NCI-H510A treated with DMSO at 0.1 percent for 48 hours (cell line): ENCODE measurements at regions not wholly inside any gene's neighbourhood (a gene's known extent, or its start where the extent isn't known, plus 50 kb on each side); places are given as distances from the start of the nearest gene placed in this dataset.
A peak's percentile ranks its signal among the peaks of the same experiment; 100 is the strongest.
"Not testable (repeated sequence)": the region's sequence is repeated elsewhere in the genome, so short reads cannot be mapped to it uniquely, and the experiment has no call there.

Experiments
- DNase-seq: peaks from one replicate; lab custom pipeline; 2025; lab: John Stamatoyannopoulos, UW

- DNase-seq: no peak
Observed at GRCh38 chr3:124364317-124365020, 365.8 kb upstream of the UMPS start.

- not testable (repeated sequence) for DNase-seq
Observed at GRCh38 chr3:124366655-124367054, 363.6 kb upstream of the UMPS start.

DNA sequence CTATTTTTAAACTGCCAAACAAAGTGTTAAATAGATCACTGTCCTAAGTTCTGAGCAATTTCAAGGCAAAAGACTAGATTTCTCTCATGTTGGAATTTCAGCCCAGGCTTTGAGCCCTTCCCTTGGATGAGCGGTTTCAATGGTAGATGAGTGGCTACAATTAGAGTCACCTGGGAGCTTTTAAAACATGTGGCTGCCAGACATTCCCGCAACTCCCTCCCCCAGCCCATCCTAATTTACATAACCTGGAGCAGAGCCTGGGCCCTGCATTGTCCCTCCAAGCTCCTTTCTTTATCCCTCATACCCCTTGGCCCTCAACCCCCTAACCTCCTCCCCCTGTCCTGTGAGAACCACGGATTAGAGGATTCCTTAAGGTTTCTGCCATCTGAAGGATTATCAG is 357.5 kb upstream of the UMPS start:
- DNase-seq: no peak

GRCh38 chr3:124373524-124373923 is 356.7 kb upstream of the UMPS start:
- no peak for DNase-seq

- no peak for DNase-seq
Observed at GRCh38 chr3:124374583-124374982, 355.7 kb upstream of the UMPS start.

GRCh38 chr3:124381575-124382333 is 348.5 kb upstream of the UMPS start:
- no peak for DNase-seq

DNA sequence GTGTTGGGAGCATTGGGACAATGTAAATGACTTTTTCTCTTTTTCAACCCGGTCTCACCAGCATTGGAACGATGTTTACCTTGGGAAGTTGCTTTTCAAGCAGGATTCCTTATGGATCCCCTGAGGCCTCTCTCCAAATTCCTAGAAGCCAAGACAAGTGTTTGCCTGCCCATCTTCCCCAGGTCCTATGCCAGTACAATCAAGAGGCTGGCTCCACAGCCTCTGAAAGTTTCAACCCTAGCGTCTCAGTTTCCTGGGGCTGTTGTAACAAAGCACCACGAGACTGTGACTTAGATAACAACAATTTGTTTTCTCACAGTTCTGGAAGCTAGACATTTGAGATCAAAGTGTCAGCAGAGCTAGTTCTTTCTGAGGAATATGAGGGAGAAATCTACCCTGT is 347.2 kb upstream of the UMPS start:
- DNase-seq: no peak

- DNase-seq: no peak
Observed at GRCh38 chr3:124383846-124384466, 346.3 kb upstream of the UMPS start.

- no peak for DNase-seq
Observed at GRCh38 chr3:124384527-124384926, 345.7 kb upstream of the UMPS start.

- no peak for DNase-seq
Observed at GRCh38 chr3:124385996-124386395, 344.3 kb upstream of the UMPS start.

DNA sequence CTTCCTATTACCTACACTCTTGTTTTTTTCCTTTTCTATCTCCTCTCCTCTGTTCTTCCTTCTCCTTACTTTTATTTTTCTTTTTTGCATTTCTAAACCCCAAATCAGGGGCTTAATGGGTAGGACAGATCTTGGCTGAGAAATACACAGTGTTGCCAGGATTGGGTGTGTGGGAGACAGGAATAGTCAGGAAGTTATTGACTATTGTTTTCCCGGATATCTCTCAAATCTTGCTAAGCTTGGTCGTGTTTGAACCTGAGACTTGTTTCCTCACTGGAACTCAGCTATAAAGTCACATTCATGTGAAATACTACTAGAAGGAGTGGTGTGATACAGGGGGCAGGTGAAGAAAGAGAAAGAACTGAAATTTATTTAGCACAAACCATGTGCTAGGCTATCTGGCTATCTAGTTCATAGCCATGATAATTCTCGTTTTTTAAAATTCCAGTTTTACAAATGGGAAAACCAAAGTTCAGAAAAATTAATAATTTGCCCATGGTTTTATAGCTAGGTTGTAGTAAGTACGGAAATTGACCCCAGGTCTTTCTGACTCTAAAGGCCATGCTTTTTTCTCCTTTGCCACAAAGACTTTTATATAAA is 343.2 kb upstream of the UMPS start:
- DNase-seq: no peak

- DNase-seq: no peak
Observed at GRCh38 chr3:124391774-124392173, 338.5 kb upstream of the UMPS start.

DNA sequence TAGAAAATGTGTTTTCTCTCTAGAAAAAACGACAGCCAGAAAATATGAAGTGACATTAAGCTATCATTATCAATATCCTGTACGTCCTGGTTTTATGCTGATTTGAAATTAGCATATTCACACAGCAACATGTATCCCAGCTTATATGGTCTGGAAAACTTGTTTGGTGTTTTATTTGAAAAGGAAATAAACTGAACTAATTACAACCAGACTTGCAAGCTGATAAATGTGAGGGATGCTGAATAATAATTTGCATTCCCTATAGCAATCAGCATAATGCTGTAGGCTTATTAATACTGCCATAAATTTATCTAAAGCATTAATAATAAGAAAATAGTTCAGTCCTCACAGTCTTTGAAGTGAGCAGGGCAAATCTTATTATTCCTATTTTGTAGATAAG is 336.9 kb upstream of the UMPS start:
- DNase-seq: no peak

GRCh38 chr3:124395162-124395561 is 335.1 kb upstream of the UMPS start:
- DNase-seq: no peak

DNA sequence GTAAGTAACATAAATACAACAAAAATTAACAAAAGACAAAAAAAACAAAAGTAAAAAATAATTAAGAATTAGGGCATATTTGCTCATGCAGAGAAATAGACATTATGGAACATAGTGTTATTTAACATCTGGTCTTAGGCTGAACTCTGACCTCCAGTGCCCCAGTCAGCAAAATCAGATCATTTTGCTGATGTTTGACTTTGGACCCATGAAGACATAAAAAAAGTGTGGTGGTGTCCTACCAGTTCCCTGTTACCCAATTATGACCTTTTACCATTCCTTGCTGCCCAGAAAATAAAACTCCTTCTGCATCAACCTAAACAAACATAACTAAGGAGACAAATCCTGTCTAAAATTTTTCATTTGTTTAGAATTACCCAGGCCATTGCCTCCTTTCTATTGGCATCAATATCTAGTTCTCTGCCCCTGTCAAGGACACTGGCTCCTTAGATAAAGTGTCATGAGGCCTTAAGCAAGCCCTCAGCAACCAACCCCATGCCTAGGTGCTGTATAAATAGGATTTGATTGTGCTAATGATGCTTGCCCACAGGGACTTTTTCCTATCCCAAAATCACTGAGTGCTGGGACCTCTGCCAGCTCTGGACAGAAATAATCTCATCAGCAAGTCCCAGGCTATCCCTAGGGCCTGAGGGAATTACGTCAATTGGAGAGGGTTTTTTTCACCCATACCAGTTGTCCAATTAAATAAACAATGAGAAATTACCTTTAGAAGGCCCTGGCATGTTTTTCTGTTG is 334.5 kb upstream of the UMPS start:
- no peak for DNase-seq

DNA sequence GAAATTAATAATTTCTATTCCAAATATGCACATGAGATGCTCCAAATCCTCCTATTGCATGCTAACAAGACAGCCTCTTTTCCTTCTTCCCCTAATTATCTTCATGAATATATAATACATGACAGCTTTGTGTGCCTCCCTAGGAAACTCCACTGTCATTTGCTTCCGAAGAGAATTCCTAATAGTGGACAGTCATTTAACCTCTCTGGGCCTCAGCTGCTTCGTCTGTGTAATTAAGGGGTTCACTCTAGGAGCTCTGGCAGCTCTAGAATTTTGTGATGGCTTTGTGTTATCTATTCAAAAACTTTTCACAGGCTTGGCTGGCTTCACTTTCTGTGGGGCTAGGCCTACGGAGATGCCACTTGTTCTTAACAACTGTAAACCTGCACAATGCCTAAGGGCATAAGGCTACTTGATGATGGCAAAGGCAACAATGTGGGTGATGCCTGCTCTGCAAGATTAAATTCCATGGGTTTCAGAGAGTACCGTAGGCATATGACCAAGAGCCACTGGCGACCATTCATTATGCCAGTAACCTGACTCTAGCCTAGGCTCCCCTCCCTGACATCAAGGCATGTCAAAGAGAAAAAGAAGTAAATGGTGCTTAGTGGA is 333.8 kb upstream of the UMPS start:
- no peak for DNase-seq

- DNase-seq: peak; percentile 10
Observed at GRCh38 chr3:124397088-124397487, 333.2 kb upstream of the UMPS start.

GRCh38 chr3:124398594-124398993 is 331.7 kb upstream of the UMPS start:
- DNase-seq: no peak

GRCh38 chr3:124401843-124402242 is 328.4 kb upstream of the UMPS start:
- DNase-seq: no peak

DNA sequence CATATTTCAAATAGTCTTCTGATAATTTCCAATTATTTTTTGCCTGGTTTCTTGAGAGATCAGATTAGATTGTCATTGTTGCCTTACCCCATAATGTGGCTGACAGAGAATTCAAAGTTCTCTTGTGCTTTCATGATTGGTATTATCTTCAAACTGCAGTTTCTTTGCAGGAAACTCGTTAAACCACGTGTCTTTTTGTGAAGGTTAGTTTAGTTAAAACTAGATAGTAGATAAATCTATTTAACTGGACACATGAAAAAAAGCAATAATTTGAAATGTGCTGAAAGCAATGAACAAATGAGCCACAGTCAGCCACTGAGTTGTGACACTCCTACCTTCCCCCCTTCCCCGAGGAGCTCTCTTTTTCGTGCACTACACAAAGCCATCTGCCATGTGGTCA is 327.5 kb upstream of the UMPS start:
- no peak for DNase-seq

GRCh38 chr3:124404621-124405020 is 325.6 kb upstream of the UMPS start:
- DNase-seq: no peak

DNA sequence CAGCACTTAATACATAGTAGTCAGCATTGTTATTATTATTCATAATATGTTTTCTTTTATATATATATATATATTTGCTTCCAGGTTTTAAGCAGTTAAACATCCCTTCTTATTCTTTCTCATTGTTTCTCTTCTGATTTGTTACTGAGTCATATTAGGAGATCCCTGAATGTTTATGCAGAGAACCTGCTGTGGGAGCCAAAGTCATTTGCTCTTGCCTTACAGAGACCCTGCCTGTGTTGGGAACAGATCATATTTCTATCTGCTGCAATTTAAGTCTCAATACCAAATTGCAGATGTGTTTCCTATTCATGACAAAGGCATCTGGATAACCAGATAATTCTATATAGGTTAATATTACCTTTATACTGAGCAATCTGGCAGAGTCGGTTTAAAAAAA is 323.0 kb upstream of the UMPS start:
- DNase-seq: no peak
